Keratinocyte (primary cell): ENCODE measurements at regions not wholly inside any gene's neighbourhood (a gene's known extent, or its start where the extent isn't known, plus 50 kb on each side); places are given as distances from the start of the nearest gene placed in this dataset.

Experiments used
- DNase-seq: peaks from one replicate; pipeline ENCODE4 v3.0.0-alpha.2; 2011; ENCODE audit warnings: low read depth, missing footprints, low spot score
- FAIRE-seq: peaks from 2 replicates; lab custom pipeline; 2011; peaks lifted over from hg19 to GRCh38; lab: Jason Lieb, UNC
- H2AFZ ChIP-seq: 2 replicates; pipeline ENCODE4 v1.6.0; 2012; ENCODE audit warnings: low read length, control low read depth, inconsistent platforms; ENCODE audit not compliant: control insufficient read depth
- H3K27ac ChIP-seq: 2 replicates; pipeline ENCODE4 v1.5.1; 2011; ENCODE audit warnings: low read length; ENCODE audit not compliant: control insufficient read depth, insufficient read depth
- H3K27me3 ChIP-seq: 3 replicates; pipeline ENCODE4 v1.6.0; 2011; ENCODE audit warnings: low read length; ENCODE audit not compliant: control insufficient read depth, insufficient read depth; ENCODE audit errors: extremely low read depth
- H3K36me3 ChIP-seq, 2 experiments: 2 replicates in 1 of 2; 3 replicates in 1 of 2; pipeline ENCODE4 v1.5.1; 2011; ENCODE audit warnings: low read length in 2 of 2, mild to moderate bottlenecking in 1 of 2; ENCODE audit not compliant: control insufficient read depth in 2 of 2, insufficient read depth in 2 of 2; ENCODE audit errors: extremely low read depth in 1 of 2
- H3K4me1 ChIP-seq: 3 replicates; pipeline ENCODE4 v1.5.1; 2011; ENCODE audit warnings: low read length; ENCODE audit not compliant: control insufficient read depth, insufficient read depth; ENCODE audit errors: extremely low read depth
- H3K4me2 ChIP-seq: 3 replicates; pipeline ENCODE4 v1.6.0; 2011; ENCODE audit warnings: low read depth, low read length; ENCODE audit not compliant: control insufficient read depth, insufficient read depth; ENCODE audit errors: extremely low read depth
- H3K4me3 ChIP-seq, 3 experiments: fragments of 200-600 bp in 1 of 3; sonication (generic) in 1 of 3; 2 replicates in 2 of 3; 3 replicates in 1 of 3; pipeline ENCODE4 v1.5.1; 2011 to 2016; ENCODE audit warnings: low read length in 3 of 3, mild to moderate bottlenecking in 3 of 3, control low read depth in 2 of 3, inconsistent platforms in 1 of 3, low read depth in 1 of 3, mixed read lengths in 1 of 3, mixed run types in 1 of 3, moderate library complexity in 1 of 3; ENCODE audit not compliant: control insufficient read depth in 2 of 3, insufficient read depth in 2 of 3; ENCODE audit errors: extremely low read depth in 1 of 3
- H3K79me2 ChIP-seq: 2 replicates; pipeline ENCODE4 v1.6.0; 2012; ENCODE audit warnings: low read length; ENCODE audit not compliant: control insufficient read depth, insufficient read depth
- H3K9ac ChIP-seq: 3 replicates; pipeline ENCODE4 v1.6.0; 2011; ENCODE audit warnings: low read length; ENCODE audit not compliant: control insufficient read depth, insufficient read depth; ENCODE audit errors: extremely low read depth
- H3K9me1 ChIP-seq: 3 replicates; pipeline ENCODE4 v1.6.0; 2011; ENCODE audit warnings: low read length; ENCODE audit not compliant: control insufficient read depth, insufficient read depth; ENCODE audit errors: extremely low read depth
- H3K9me3 ChIP-seq: 2 replicates; pipeline ENCODE4 v1.5.1; 2012; ENCODE audit warnings: low read depth, low read length; ENCODE audit not compliant: control insufficient read depth
- H4K20me1 ChIP-seq: 3 replicates; pipeline ENCODE4 v1.6.0; 2011; ENCODE audit warnings: low read length; ENCODE audit not compliant: control insufficient read depth, insufficient read depth; ENCODE audit errors: extremely low read depth
- CTCF ChIP-seq, 3 experiments: IDR thresholded peaks in 1 of 3; conservative IDR thresholded peaks in 1 of 3; optimal IDR thresholded peaks in 1 of 3; 2 replicates in 2 of 3; 3 replicates in 1 of 3; pipeline versions ENCODE3 to v1.5.1; 2011; ENCODE audit warnings: low read length in 3 of 3, mild to moderate bottlenecking in 3 of 3, moderate library complexity in 2 of 3, control low read depth in 1 of 3, inconsistent platforms in 1 of 3; ENCODE audit not compliant: insufficient read depth in 2 of 3; ENCODE audit errors: extremely low read depth in 1 of 3
- EZH2 ChIP-seq: IDR thresholded peaks from one replicate; pipeline ENCODE4 v1.6.1; 2012; ENCODE audit warnings: inconsistent platforms, mild to moderate bottlenecking, low read length, moderate library complexity
- dilution Hi-C: fragments of 300-500 bp; cut with MboI; formaldehyde crosslinking; loops from one replicate; pipeline ENCODE4 v1.7.0; 2020; ENCODE audit warnings: low sequenced_read_pairs; ENCODE audit not compliant: extremely low pct_ligation_motif_present

GRCh38 chr9:105173306-105173705 lies 71.1 kb upstream of the SLC44A1 start:
- Histone ChIP-seq H3K79me2 (no peaks in the 10 kb centered on the region), H2AFZ (no peak overlapping the region), H4K20me1 (no peaks in the 10 kb centered on the region), H3K9me1 (no peaks in the 10 kb centered on the region), H3K9me3 (no peaks in the 10 kb centered on the region), H3K36me3 (no peaks in the 10 kb centered on the region), H3K4me1 (no peaks in the 10 kb centered on the region), H3K4me2 (no peak overlapping the region), H3K27me3 (no peaks in the 10 kb centered on the region), H3K4me3 (no peak overlapping the region), H3K9ac (no peak overlapping the region), H3K27ac (no peak overlapping the region)
- TF ChIP-seq EZH2 (no peak), CTCF (optimal IDR thresholded peaks at IDR 0.05 in 1 of 3, IDR thresholded peaks at IDR 0.05 in 1 of 3, conservative IDR thresholded peaks at IDR 0.05 in 1 of 3; ENCODE audit: extremely low read depth in 1 of 3, insufficient read depth in 2 of 3, low read length in 3 of 3) (no peak)
- dilution Hi-C loops: no loop called here
- no peak for DNase-seq
- FAIRE-seq: no peak

GRCh38 chr9:105173826-105174225 lies 70.6 kb upstream of the SLC44A1 start:
- dilution Hi-C loops: no loop called here
- H3K4me3 ChIP-seq: no peak overlapping the region
- DNase-seq: no peak
- no peaks in the 10 kb centered on the region for H4K20me1 ChIP-seq
- no peaks in the 10 kb centered on the region for H3K4me1 ChIP-seq
- no peak overlapping the region for H3K4me2 ChIP-seq
- no peaks in the 10 kb centered on the region for H3K9me1 ChIP-seq
- FAIRE-seq: no peak
- H3K9me3 ChIP-seq: no peaks in the 10 kb centered on the region
- TF ChIP-seq CTCF (optimal IDR thresholded peaks at IDR 0.05 in 1 of 3, IDR thresholded peaks at IDR 0.05 in 1 of 3, conservative IDR thresholded peaks at IDR 0.05 in 1 of 3; ENCODE audit: extremely low read depth in 1 of 3, insufficient read depth in 2 of 3, low read length in 3 of 3) (no peak), EZH2 (no peak)
- H3K36me3 ChIP-seq: no peaks in the 10 kb centered on the region
- H2AFZ ChIP-seq: no peak overlapping the region
- H3K9ac ChIP-seq: no peak overlapping the region
- H3K27ac ChIP-seq: no peak overlapping the region
- H3K79me2 ChIP-seq: no peaks in the 10 kb centered on the region
- no peaks in the 10 kb centered on the region for H3K27me3 ChIP-seq
